ENCODE measurements at regions not wholly inside any gene's neighbourhood (a gene's known extent, or its start where the extent isn't known, plus 50 kb on each side); places are given as distances from the start of the nearest gene placed in this dataset.

DNA sequence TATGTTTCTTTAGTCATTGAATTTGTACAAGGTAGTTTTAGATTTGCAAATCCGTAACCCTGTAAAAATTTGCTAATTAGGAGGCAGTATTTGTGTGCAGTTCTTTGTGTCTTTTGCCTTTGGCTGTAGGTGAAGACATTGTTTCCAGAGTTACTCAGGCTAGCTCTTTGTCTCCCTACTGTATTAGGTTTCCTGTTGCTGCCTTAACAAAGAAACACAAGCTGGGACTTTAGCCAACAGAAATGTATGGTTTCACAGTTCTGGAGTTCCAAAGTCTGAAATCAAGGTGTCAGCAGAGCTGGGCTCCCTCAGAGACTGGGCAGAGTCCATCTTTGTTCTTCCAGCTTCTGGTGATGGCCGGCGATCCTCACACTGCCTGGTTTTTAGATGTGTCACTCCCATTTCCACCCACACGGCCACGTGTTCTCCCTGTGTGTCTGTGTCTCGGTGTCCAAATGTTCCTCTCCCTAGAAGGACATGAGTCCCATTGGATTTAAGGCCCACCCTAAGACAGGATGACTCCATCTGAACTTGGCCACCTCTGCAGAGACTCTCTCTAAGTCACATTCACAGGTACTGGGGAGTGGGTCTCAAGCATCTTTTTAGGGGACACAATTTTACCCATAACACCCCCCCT is 309.7 kb downstream of the GALR1 start:
- TF ChIP-seq ESRRG (CRISPR knock-in tag; IDR thresholded peaks at IDR 0.05) (no peak), ISL1 (CRISPR knock-in tag; IDR thresholded peaks at IDR 0.05) (no peak), GLIS3 (CRISPR knock-in tag; IDR thresholded peaks at IDR 0.05) (no peak), ZNF8 (CRISPR knock-in tag; IDR thresholded peaks at IDR 0.05) (no peak), ZFP3 (CRISPR knock-in tag; IDR thresholded peaks at IDR 0.05) (no peak), ARNTL (CRISPR knock-in tag; IDR thresholded peaks at IDR 0.05; ENCODE audit: borderline replicate concordance, low read depth) (no peak), ZNF565 (CRISPR knock-in tag; conservative IDR thresholded peaks at IDR 0.05; ENCODE audit: low read depth) (no peak), TCF4 (CRISPR knock-in tag; IDR thresholded peaks at IDR 0.05; ENCODE audit: borderline replicate concordance) (no peak), RARB (CRISPR knock-in tag; IDR thresholded peaks at IDR 0.05) (no peak), SNAI2 (CRISPR knock-in tag; IDR thresholded peaks at IDR 0.05) (no peak)
- TF ChIP-seq, protein P1, sequence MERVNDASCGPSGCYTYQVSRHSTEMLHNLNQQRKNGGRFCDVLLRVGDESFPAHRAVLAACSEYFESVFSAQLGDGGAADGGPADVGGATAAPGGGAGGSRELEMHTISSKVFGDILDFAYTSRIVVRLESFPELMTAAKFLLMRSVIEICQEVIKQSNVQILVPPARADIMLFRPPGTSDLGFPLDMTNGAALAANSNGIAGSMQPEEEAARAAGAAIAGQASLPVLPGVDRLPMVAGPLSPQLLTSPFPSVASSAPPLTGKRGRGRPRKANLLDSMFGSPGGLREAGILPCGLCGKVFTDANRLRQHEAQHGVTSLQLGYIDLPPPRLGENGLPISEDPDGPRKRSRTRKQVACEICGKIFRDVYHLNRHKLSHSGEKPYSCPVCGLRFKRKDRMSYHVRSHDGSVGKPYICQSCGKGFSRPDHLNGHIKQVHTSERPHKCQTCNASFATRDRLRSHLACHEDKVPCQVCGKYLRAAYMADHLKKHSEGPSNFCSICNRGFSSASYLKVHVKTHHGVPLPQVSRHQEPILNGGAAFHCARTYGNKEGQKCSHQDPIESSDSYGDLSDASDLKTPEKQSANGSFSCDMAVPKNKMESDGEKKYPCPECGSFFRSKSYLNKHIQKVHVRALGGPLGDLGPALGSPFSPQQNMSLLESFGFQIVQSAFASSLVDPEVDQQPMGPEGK (CRISPR knock-in tag; IDR thresholded peaks at IDR 0.05; ENCODE audit: borderline replicate concordance): no peak
- TF ChIP-seq, protein P2, sequence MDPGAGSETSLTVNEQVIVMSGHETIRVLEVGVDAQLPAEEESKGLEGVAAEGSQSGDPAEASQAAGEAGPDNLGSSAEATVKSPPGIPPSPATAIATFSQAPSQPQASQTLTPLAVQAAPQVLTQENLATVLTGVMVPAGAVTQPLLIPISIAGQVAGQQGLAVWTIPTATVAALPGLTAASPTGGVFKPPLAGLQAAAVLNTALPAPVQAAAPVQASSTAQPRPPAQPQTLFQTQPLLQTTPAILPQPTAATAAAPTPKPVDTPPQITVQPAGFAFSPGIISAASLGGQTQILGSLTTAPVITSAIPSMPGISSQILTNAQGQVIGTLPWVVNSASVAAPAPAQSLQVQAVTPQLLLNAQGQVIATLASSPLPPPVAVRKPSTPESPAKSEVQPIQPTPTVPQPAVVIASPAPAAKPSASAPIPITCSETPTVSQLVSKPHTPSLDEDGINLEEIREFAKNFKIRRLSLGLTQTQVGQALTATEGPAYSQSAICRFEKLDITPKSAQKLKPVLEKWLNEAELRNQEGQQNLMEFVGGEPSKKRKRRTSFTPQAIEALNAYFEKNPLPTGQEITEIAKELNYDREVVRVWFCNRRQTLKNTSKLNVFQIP (CRISPR knock-in tag; IDR thresholded peaks at IDR 0.05; ENCODE audit: borderline replicate concordance, low read depth): no peak
